GM18499 (cell line): ENCODE measurements at regions not wholly inside any gene's neighbourhood (a gene's known extent, or its start where the extent isn't known, plus 50 kb on each side); places are given as distances from the start of the nearest gene placed in this dataset.

Experiments
- ATAC-seq: cut with Tn5 transposase; IDR thresholded peaks from one replicate; pipeline ENCODE4 v1.9.1; 2021; ENCODE audit warnings: moderate number of reproducible peaks; ENCODE audit not compliant: insufficient read depth, unreplicated experiment

GRCh38 chr4:4775493-4776004 lies 83.9 kb upstream of the MSX1 start:
- ATAC-seq: no peak

- no peak for ATAC-seq
Measured at GRCh38 chr4:4772534-4772933, 86.9 kb upstream of the MSX1 start.

GRCh38 chr4:4771160-4771559 lies 88.3 kb upstream of the MSX1 start:
- no peak for ATAC-seq

- ATAC-seq: no peak
Measured at GRCh38 chr4:4770610-4771009, 88.9 kb upstream of the MSX1 start.

- no peak for ATAC-seq
Measured at GRCh38 chr4:4766564-4766963, 92.9 kb upstream of the MSX1 start.

- no peak for ATAC-seq
Measured at GRCh38 chr4:4765811-4766210, 93.7 kb upstream of the MSX1 start.

- ATAC-seq: no peak
Measured at GRCh38 chr4:4764558-4764905, 94.9 kb upstream of the MSX1 start.

GRCh38 chr4:4763822-4764557 lies 95.5 kb upstream of the MSX1 start:
- no peak for ATAC-seq

GRCh38 chr4:4762909-4763821 lies 96.3 kb upstream of the MSX1 start:
- peak; percentile 95 for ATAC-seq

- no peak for ATAC-seq
Measured at GRCh38 chr4:4762300-4762699, 97.2 kb upstream of the MSX1 start.

- no peak for ATAC-seq
Measured at GRCh38 chr4:4761128-4761982, 98.1 kb upstream of the MSX1 start.

- ATAC-seq: no peak
Measured at GRCh38 chr4:4759883-4760282, 99.6 kb upstream of the MSX1 start.

GRCh38 chr4:4759232-4759631 lies 100.2 kb upstream of the MSX1 start:
- no peak for ATAC-seq

- no peak for ATAC-seq
Measured at GRCh38 chr4:4758681-4759080, 100.8 kb upstream of the MSX1 start.

GRCh38 chr4:4755306-4755705 lies 104.2 kb upstream of the MSX1 start:
- no peak for ATAC-seq

GRCh38 chr4:4754641-4755040 lies 104.8 kb upstream of the MSX1 start:
- ATAC-seq: no peak

- no peak for ATAC-seq
Measured at GRCh38 chr4:4753643-4754042, 105.8 kb upstream of the MSX1 start.

GRCh38 chr4:4752576-4753401 lies 106.7 kb upstream of the MSX1 start:
- no peak for ATAC-seq

GRCh38 chr4:4752025-4752424 lies 107.4 kb upstream of the MSX1 start:
- ATAC-seq: no peak

GRCh38 chr4:4750187-4750586 lies 109.3 kb upstream of the MSX1 start:
- no peak for ATAC-seq
